ENCODE measurements at regions not wholly inside any gene's neighbourhood (a gene's known extent, or its start where the extent isn't known, plus 50 kb on each side); places are given as distances from the start of the nearest gene placed in this dataset.

DNA sequence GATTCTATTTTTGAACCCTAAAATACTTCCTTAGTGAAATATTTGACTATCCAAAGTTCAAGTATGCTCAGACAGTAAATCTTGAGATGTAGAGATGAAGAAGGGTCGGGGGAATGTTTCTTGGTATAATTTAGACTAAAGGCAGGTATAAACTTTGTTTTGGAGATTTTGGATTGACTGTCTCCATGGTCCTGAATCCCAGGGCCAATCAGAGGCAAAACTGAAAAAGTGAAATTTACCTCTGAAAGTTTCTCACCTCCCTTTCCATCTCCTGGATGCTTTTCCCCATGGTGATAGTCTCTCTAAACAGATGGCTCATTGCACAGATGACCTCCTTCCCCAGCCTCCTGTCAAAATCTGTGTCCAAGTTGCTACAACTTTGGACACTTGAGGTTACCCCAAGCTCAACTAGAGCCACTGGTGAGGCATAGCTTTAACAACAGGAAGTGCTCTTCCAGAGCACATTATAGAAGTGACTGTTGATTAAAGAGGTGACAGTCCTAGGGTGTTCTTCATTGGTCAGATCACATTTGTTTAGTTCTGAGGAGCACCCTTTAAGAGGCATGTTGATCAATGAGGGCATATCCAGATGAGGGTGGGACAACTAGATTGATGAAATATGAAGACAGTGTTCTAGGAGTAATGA, 128.4 kb downstream of the AKAP11 start:
- no peaks in the 10 kb centered on the region for H3K4me1 ChIP-seq (ENCODE audit: control insufficient read depth, insufficient read depth, low read length)
- H3K4me2 ChIP-seq (ENCODE audit: low read length) = no peak overlapping the region
- H3K4me3 ChIP-seq (ENCODE audit: low read length) = no peak overlapping the region
- no peaks in the 10 kb centered on the region for H3K36me3 ChIP-seq (ENCODE audit: insufficient read depth, low read length)
- peaks cover 70% of the 10 kb centered on the region for H3K27me3 ChIP-seq (ENCODE audit: control insufficient read depth, insufficient read depth, low read length)
- no peak overlapping the region for H3K9ac ChIP-seq (ENCODE audit: low read depth, low read length)
- no peaks in the 10 kb centered on the region for H3K9me3 ChIP-seq (replicated peaks; ENCODE audit: low read length)

DNA sequence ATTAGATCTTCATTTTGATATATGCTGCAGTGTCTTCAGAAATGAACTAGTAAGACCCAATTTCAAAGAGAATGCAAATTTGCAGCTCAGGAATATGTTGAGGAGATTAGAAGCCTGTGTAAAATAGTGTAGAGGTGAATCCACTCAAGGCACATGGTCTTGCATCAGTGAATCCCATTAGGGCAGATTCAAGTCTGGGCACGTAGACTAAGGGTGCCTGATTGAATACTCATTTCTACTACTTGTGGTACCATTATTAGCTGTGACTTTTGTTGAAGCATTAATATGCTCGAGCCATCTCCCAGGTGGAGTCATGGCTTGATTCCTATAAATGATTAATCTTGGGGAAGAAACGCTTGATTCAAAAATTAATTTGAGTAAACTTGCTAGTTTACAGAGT, 129.4 kb downstream of the AKAP11 start:
- no peaks in the 10 kb centered on the region for H3K9me3 ChIP-seq (replicated peaks; ENCODE audit: low read length)
- no peak overlapping the region for H3K9ac ChIP-seq (ENCODE audit: low read depth, low read length)
- H3K36me3 ChIP-seq (ENCODE audit: insufficient read depth, low read length) = no peaks in the 10 kb centered on the region
- no peak overlapping the region for H3K4me3 ChIP-seq (ENCODE audit: low read length)
- no peak overlapping the region for H3K4me2 ChIP-seq (ENCODE audit: low read length)
- peaks cover 77% of the 10 kb centered on the region for H3K27me3 ChIP-seq (ENCODE audit: control insufficient read depth, insufficient read depth, low read length)
- no peaks in the 10 kb centered on the region for H3K4me1 ChIP-seq (ENCODE audit: control insufficient read depth, insufficient read depth, low read length)

DNA sequence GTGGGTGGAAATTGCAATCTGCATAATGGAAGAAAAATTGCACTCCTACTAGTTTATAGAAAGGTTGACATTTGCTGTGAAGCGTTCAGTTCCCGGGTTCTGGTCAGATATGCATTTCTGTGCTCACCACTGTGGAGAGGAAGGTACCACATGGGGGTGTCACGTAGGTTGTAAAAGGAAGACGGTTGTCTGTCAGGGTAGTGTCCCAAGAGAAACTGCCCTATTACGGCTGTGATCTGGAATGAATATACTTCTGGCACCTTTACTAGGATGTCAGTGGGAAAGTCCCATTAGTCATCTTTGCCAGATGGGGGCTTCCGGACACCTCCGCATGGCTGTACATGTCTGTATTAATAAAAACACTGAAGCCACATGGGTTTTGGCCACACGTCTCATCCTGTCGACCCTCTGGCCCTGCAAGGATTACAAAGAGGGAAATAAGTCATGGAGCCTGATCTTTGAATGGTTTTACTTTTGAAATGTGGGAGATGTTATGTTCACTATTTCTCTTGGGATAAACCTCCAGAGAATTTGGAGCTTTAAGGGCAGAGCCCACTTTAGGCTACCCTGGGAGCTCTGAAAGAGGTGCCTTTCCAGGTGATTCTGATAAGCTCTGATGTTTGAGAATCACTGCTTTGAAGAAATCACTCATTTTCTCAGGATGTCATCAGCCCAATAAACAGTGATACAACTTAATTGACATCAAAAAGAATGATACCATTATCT, 133.9 kb downstream of the AKAP11 start:
- H3K27me3 ChIP-seq (ENCODE audit: control insufficient read depth, insufficient read depth, low read length) = peaks cover 67% of the 10 kb centered on the region
- no peaks in the 10 kb centered on the region for H3K36me3 ChIP-seq (ENCODE audit: insufficient read depth, low read length)
- no peak overlapping the region for H3K9ac ChIP-seq (ENCODE audit: low read depth, low read length)
- no peaks in the 10 kb centered on the region for H3K9me3 ChIP-seq (replicated peaks; ENCODE audit: low read length)
- no peak overlapping the region for H3K4me3 ChIP-seq (ENCODE audit: low read length)
- no peak overlapping the region for H3K4me2 ChIP-seq (ENCODE audit: low read length)
- no peaks in the 10 kb centered on the region for H3K4me1 ChIP-seq (ENCODE audit: control insufficient read depth, insufficient read depth, low read length)

DNA sequence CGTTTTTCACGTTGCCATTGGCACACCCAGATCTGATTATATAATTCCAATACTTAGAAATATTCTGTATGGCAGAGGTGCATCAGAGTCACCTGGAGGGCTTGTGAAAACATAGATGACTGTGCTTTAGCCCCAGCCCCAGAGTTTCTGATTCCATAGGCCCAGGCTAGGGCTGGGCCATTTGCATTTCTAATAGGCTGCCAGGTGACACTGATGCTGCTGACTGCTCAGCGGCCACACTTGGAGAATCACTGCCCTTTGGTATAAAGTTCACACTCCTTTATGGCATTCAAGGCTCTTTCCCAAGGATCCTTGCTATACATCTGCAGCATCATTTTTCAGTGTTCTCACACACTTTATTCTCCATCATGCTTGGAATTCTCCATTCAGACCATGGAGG, 137.1 kb downstream of the AKAP11 start:
- H3K9ac ChIP-seq (ENCODE audit: low read depth, low read length) = no peak overlapping the region
- no peak overlapping the region for H3K4me2 ChIP-seq (ENCODE audit: low read length)
- no peaks in the 10 kb centered on the region for H3K36me3 ChIP-seq (ENCODE audit: insufficient read depth, low read length)
- no peak overlapping the region for H3K4me3 ChIP-seq (ENCODE audit: low read length)
- H3K4me1 ChIP-seq (ENCODE audit: control insufficient read depth, insufficient read depth, low read length) = no peaks in the 10 kb centered on the region
- H3K9me3 ChIP-seq (replicated peaks; ENCODE audit: low read length) = no peaks in the 10 kb centered on the region
- peaks cover 69% of the 10 kb centered on the region for H3K27me3 ChIP-seq (ENCODE audit: control insufficient read depth, insufficient read depth, low read length)

DNA sequence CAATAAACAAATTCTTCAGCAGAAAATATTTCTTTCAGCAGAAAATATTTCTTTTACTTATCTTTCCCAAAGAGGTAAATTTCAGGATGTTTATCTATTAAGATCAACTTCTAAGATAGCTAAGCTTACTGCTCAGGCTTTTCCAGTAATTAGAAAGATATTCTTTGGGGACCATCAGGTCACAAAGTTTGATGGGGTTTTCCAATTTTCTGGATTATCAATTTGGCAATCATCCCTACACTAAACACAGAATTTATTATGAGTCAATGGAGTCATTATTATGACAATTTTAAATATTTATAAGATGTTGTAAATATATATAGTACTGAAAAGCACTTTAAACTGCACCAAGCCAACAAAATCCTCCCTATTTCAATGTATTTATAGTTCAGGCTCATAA, 137.6 kb downstream of the AKAP11 start:
- H3K4me3 ChIP-seq (ENCODE audit: low read length) = no peak overlapping the region
- H3K27me3 ChIP-seq (ENCODE audit: control insufficient read depth, insufficient read depth, low read length) = peaks cover 70% of the 10 kb centered on the region
- H3K4me1 ChIP-seq (ENCODE audit: control insufficient read depth, insufficient read depth, low read length) = no peaks in the 10 kb centered on the region
- H3K36me3 ChIP-seq (ENCODE audit: insufficient read depth, low read length) = no peaks in the 10 kb centered on the region
- H3K4me2 ChIP-seq (ENCODE audit: low read length) = no peak overlapping the region
- H3K9ac ChIP-seq (ENCODE audit: low read depth, low read length) = no peak overlapping the region
- H3K9me3 ChIP-seq (replicated peaks; ENCODE audit: low read length) = no peaks in the 10 kb centered on the region

DNA sequence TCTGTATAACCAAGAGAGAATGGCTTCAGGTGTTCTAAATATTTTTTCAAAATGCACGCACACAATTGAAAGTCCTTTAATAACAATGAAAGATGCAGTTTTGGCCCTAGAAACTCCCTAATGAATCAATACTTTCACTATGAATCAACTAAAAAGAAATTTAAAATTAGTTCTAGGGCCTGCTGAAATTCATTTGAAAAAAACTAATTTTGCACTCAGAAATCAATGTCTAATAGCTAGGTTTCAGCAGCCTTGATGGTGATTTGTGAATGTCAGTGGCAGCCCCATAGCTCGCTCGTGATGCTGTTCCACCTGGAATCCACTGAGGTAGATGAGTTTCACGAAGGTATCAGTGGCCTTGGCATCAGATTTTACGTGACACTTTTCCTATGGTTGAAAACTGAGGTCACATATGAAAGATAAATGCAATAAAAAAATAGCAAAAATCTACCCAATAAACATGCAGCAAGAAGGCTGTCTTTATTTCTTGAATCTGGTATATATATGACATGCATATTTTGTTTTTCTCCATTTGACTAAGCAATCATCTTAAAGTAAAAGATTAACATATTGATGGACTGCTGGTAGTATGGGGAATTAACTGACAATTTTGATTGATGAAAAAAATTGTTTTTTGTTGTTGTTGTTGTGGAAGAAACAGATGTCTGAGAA, 141.0 kb downstream of the AKAP11 start:
- Histone ChIP-seq H3K4me3 (ENCODE audit: low read length) (no peak overlapping the region), H3K36me3 (ENCODE audit: insufficient read depth, low read length) (no peaks in the 10 kb centered on the region), H3K9me3 (replicated peaks; ENCODE audit: low read length) (no peaks in the 10 kb centered on the region), H3K4me1 (ENCODE audit: control insufficient read depth, insufficient read depth, low read length) (no peaks in the 10 kb centered on the region), H3K4me2 (ENCODE audit: low read length) (no peak overlapping the region), H3K27me3 (ENCODE audit: control insufficient read depth, insufficient read depth, low read length) (peaks cover 59% of the 10 kb centered on the region), H3K9ac (ENCODE audit: low read depth, low read length) (no peak overlapping the region)

DNA sequence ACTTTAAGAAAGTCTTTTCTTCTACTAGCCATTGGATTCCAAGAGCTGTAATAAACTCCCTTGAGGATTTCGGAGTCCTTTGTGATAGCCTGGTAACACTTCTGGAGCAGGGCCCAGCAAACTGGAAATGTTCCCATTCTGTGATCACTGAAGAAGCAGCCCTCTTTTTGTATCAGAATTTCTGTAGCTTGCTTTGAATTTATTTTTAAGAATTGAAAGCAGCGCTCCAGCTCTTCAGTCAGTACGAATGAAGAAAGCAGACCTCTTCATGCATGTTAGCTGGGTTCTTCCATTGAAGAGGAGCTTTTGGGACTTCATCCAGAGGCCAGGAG, 141.5 kb downstream of the AKAP11 start:
- no peak overlapping the region for H3K4me3 ChIP-seq (ENCODE audit: low read length)
- no peaks in the 10 kb centered on the region for H3K4me1 ChIP-seq (ENCODE audit: control insufficient read depth, insufficient read depth, low read length)
- H3K36me3 ChIP-seq (ENCODE audit: insufficient read depth, low read length) = no peaks in the 10 kb centered on the region
- H3K4me2 ChIP-seq (ENCODE audit: low read length) = no peak overlapping the region
- H3K27me3 ChIP-seq (ENCODE audit: control insufficient read depth, insufficient read depth, low read length) = peaks cover 54% of the 10 kb centered on the region
- H3K9me3 ChIP-seq (replicated peaks; ENCODE audit: low read length) = no peaks in the 10 kb centered on the region
- H3K9ac ChIP-seq (ENCODE audit: low read depth, low read length) = no peak overlapping the region

DNA sequence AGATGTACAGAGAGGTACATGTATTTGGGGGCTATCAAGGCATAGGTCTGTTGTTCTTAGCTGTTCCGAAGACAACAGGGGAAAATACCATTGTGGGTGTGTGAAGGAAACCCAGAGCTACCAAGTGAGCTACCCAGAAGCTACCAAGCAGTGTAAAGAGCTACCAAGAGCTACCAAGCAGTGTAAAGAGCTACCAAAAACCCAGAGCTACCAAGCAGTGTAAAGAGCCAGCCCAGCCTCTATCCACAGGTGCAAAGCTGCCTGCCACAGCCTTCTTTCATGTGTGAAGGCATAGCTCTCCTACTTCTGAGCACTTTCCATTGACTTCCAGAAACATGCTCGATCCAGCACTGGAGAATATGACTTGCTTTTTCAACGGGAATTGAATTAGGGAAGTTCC, 145.7 kb downstream of the AKAP11 start:
- Histone ChIP-seq H3K4me3 (ENCODE audit: low read length) (no peak overlapping the region), H3K9ac (ENCODE audit: low read depth, low read length) (no peak overlapping the region), H3K4me1 (ENCODE audit: control insufficient read depth, insufficient read depth, low read length) (no peaks in the 10 kb centered on the region), H3K4me2 (ENCODE audit: low read length) (no peak overlapping the region), H3K9me3 (replicated peaks; ENCODE audit: low read length) (no peaks in the 10 kb centered on the region), H3K27me3 (ENCODE audit: control insufficient read depth, insufficient read depth, low read length) (peaks cover 55% of the 10 kb centered on the region), H3K36me3 (ENCODE audit: insufficient read depth, low read length) (no peaks in the 10 kb centered on the region)

DNA sequence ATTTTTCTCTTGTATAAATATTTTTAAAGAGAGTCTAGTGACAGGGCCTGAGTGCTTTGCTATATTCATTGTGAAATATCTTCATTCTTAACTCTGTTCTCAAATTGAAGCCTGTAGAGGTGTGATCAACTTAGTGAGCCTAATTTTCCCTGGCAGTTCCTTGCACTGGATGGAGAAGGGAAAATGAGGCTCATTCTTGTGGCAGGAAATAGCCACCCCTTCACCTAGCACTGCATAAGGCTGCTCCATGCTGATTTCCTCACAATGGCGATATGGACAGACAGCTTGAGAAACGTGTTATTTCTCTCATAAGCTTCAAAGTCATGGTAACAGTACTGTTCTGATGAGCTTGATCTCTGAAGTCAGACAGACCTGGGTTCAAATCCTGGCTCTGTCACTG, 146.2 kb downstream of the AKAP11 start:
- H3K9ac ChIP-seq (ENCODE audit: low read depth, low read length) = no peak overlapping the region
- H3K4me2 ChIP-seq (ENCODE audit: low read length) = no peak overlapping the region

DNA sequence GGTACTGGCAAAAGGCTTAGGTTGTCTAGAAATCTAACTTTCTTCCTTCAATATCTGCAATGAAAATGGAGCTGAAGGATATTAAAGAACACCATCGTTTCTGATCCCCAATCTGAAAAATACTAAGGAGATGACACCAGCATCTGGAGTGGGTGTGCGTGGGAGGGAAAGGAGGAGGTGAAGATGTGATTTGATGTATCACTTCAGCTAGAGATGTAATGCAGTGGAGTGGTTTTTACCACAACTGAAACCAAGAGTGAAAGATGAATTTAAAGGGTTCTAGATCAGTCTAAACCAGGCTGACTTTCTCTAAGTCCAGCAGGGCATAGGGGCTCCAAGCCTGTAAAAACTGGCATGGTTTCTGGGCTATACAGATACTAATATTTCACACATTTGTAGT, 148.4 kb downstream of the AKAP11 start:
- no peak overlapping the region for H3K9ac ChIP-seq (ENCODE audit: low read depth, low read length)
- no peak overlapping the region for H3K4me3 ChIP-seq (ENCODE audit: low read length)
- H3K4me1 ChIP-seq (ENCODE audit: control insufficient read depth, insufficient read depth, low read length) = no peaks in the 10 kb centered on the region
- no peaks in the 10 kb centered on the region for H3K9me3 ChIP-seq (replicated peaks; ENCODE audit: low read length)
- no peak overlapping the region for H3K4me2 ChIP-seq (ENCODE audit: low read length)
- no peaks in the 10 kb centered on the region for H3K36me3 ChIP-seq (ENCODE audit: insufficient read depth, low read length)
- H3K27me3 ChIP-seq (ENCODE audit: control insufficient read depth, insufficient read depth, low read length) = peaks cover 55% of the 10 kb centered on the region

More for the DNA sequence above, 146.2 kb downstream of the AKAP11 start:
- peaks cover 55% of the 10 kb centered on the region for H3K27me3 ChIP-seq (ENCODE audit: control insufficient read depth, insufficient read depth, low read length)
- H3K36me3 ChIP-seq (ENCODE audit: insufficient read depth, low read length) = no peaks in the 10 kb centered on the region
- H3K9me3 ChIP-seq (replicated peaks; ENCODE audit: low read length) = no peaks in the 10 kb centered on the region
- no peak overlapping the region for H3K4me3 ChIP-seq (ENCODE audit: low read length)
- no peaks in the 10 kb centered on the region for H3K4me1 ChIP-seq (ENCODE audit: control insufficient read depth, insufficient read depth, low read length)

DNA sequence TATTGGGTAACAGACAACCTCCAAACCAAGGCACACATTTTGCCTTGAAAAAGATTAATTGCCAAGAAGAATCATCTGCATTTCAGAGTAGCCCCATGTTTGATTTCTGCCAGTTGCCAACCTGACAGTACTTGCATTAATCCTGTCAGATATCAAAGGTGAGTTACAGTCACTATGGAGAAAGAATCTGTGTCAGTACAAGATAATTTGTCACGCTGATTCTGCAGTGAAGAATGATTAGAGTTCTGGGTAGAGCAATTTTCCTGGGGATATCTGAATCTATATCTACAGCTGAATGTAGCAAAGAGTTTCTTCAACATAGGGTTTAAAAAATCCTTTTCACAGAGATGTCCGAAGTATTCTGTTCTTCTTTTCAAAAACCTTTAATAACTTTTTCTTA, 150.7 kb downstream of the AKAP11 start:
- Histone ChIP-seq H3K4me1 (ENCODE audit: control insufficient read depth, insufficient read depth, low read length) (no peaks in the 10 kb centered on the region), H3K27me3 (ENCODE audit: control insufficient read depth, insufficient read depth, low read length) (peaks cover 51% of the 10 kb centered on the region), H3K4me3 (ENCODE audit: low read length) (no peak overlapping the region)

DNA sequence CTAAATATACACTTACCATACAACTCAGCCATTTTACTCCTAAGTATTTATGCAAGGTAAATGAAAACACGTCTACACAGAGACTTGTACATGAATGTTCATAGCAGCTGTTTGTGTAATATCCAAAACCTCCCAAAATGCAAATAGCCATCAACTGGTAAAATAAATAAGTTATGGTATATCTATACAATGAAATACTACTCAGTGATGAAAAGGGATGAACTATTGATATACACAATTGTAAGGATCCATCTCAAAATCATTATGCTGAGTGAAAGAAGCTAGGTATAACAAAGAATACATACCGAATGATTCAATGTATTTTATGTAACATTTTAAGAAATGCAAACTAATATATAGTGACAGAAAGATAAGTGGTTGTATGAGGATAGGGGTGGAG, 149.8 kb upstream of the TNFSF11 start:
- H3K36me3 ChIP-seq (ENCODE audit: insufficient read depth, low read length) = no peaks in the 10 kb centered on the region
- H3K4me1 ChIP-seq (ENCODE audit: control insufficient read depth, insufficient read depth, low read length) = no peaks in the 10 kb centered on the region
- H3K27me3 ChIP-seq (ENCODE audit: control insufficient read depth, insufficient read depth, low read length) = peaks cover 46% of the 10 kb centered on the region
- H3K4me2 ChIP-seq (ENCODE audit: low read length) = no peak overlapping the region
- no peak overlapping the region for H3K4me3 ChIP-seq (ENCODE audit: low read length)
- H3K9me3 ChIP-seq (replicated peaks; ENCODE audit: low read length) = no peaks in the 10 kb centered on the region
- H3K9ac ChIP-seq (ENCODE audit: low read depth, low read length) = no peak overlapping the region

More for the DNA sequence above, 150.7 kb downstream of the AKAP11 start:
- Histone ChIP-seq H3K36me3 (ENCODE audit: insufficient read depth, low read length) (no peaks in the 10 kb centered on the region), H3K9me3 (replicated peaks; ENCODE audit: low read length) (no peaks in the 10 kb centered on the region), H3K4me2 (ENCODE audit: low read length) (no peak overlapping the region), H3K9ac (ENCODE audit: low read depth, low read length) (no peak overlapping the region)

Measured in skeletal muscle satellite cell (primary cell).